Neural progenitor cell (in vitro differentiated cells): ENCODE measurements at regions not wholly inside any gene's neighbourhood (a gene's known extent, or its start where the extent isn't known, plus 50 kb on each side); places are given as distances from the start of the nearest gene placed in this dataset.

Experiments used
- DNase-seq: peaks from one replicate; pipeline ENCODE4 v3.0.0-alpha.2; 2016; ENCODE audit warnings: low spot score
- H2AFZ ChIP-seq: fragments of 200-600 bp; sonication (generic); replicated peaks from 2 replicates; pipeline ENCODE4 v1.6.1; 2016; ENCODE audit warnings: antibody characterized with exemption
- H3F3A ChIP-seq: fragments of 200-600 bp; sonication (generic); 2 replicates; pipeline ENCODE4 v1.6.1; 2016; ENCODE audit warnings: antibody characterized with exemption, low read depth
- H3K27ac ChIP-seq: fragments of 200-600 bp; sonication (generic); 2 replicates; pipeline ENCODE4 v1.5.1; 2016; ENCODE audit warnings: mild to moderate bottlenecking
- H3K27me3 ChIP-seq: fragments of 200-600 bp; sonication (generic); 2 replicates; pipeline ENCODE4 v1.6.1; 2016; ENCODE audit warnings: mild to moderate bottlenecking, moderate library complexity
- H3K36me3 ChIP-seq: fragments of 200-600 bp; sonication (generic); 2 replicates; pipeline ENCODE4 v1.5.1; 2016
- H3K4me1 ChIP-seq: fragments of 200-600 bp; sonication (generic); 2 replicates; pipeline ENCODE4 v1.6.1; 2016; ENCODE audit warnings: mixed run types
- H3K4me2 ChIP-seq: fragments of 200-600 bp; sonication (generic); 2 replicates; pipeline ENCODE4 v1.6.1; 2016
- H3K4me3 ChIP-seq: fragments of 200-600 bp; sonication (generic); 2 replicates; pipeline ENCODE4 v1.5.1; 2016
- H3K79me2 ChIP-seq: fragments of 200-600 bp; sonication (generic); 2 replicates; pipeline ENCODE4 v1.6.1; 2016; ENCODE audit warnings: low read depth
- H3K9ac ChIP-seq: fragments of 200-600 bp; sonication (generic); 2 replicates; pipeline ENCODE4 v1.6.1; 2016
- H3K9me3 ChIP-seq: fragments of 200-600 bp; sonication (generic); 2 replicates; pipeline ENCODE4 v1.5.1; 2016; ENCODE audit warnings: low read depth
- H4K20me1 ChIP-seq: fragments of 200-600 bp; sonication (generic); 2 replicates; pipeline ENCODE4 v1.6.1; 2016; ENCODE audit warnings: low read depth
- H3K27ac Mint-ChIP-seq: 3 replicates; pipeline ENCODE4 v1.8.0; 2021; ENCODE audit warnings: mixed read lengths
- H3K27me3 Mint-ChIP-seq: 2 replicates; pipeline ENCODE4 v1.8.0; 2022; ENCODE audit warnings: low read depth, mild to moderate bottlenecking, inconsistent platforms, moderate library complexity, mixed read lengths; ENCODE audit not compliant: insufficient read depth
- H3K36me3 Mint-ChIP-seq: 3 replicates; pipeline ENCODE4 v1.8.0; 2021; ENCODE audit warnings: mixed read lengths
- H3K4me1 Mint-ChIP-seq: 3 replicates; pipeline ENCODE4 v1.8.0; 2021; ENCODE audit warnings: mixed read lengths
- H3K4me3 Mint-ChIP-seq: 3 replicates; pipeline ENCODE4 v1.8.0; 2021; ENCODE audit warnings: mild to moderate bottlenecking, moderate library complexity, mixed read lengths
- H3K9me3 Mint-ChIP-seq: 3 replicates; pipeline ENCODE4 v1.8.0; 2020; ENCODE audit warnings: mixed read lengths
- CTCF ChIP-seq: fragments of 200-600 bp; sonication (generic); IDR thresholded peaks from 2 replicates; pipeline ENCODE4 v1.5.1; 2017; ENCODE audit warnings: antibody characterized with exemption, mild to moderate bottlenecking
- EZH2 ChIP-seq: fragments of 200-600 bp; sonication (generic); IDR thresholded peaks from 2 replicates; pipeline ENCODE4 v1.6.1; 2017; ENCODE audit warnings: antibody characterized with exemption, mild to moderate bottlenecking, moderate library complexity
- EZH2phosphoT487 ChIP-seq: fragments of 200-600 bp; sonication (generic); IDR thresholded peaks from 2 replicates; pipeline ENCODE4 v1.6.1; 2017; ENCODE audit warnings: antibody characterized with exemption

GRCh38 chr5:96052374-96052773 is 90.7 kb upstream of the ELL2 start:
- no peak for DNase-seq
- Histone ChIP-seq H3K4me2 (no peak overlapping the region), H3K9ac (no peak overlapping the region), H3K36me3 (no peaks in the 10 kb centered on the region), H3F3A (no peaks in the 10 kb centered on the region), H2AFZ (no peak overlapping the region), H3K79me2 (no peaks in the 10 kb centered on the region), H3K9me3 (no peaks in the 10 kb centered on the region), H3K27ac (no peak overlapping the region), H3K27me3 (no peaks in the 10 kb centered on the region), H3K4me3 (no peak overlapping the region), H3K4me1 (peaks cover 19% of the 10 kb centered on the region), H4K20me1 (no peaks in the 10 kb centered on the region)
- no peak for TF ChIP-seq CTCF
- TF ChIP-seq EZH2, result no peak
- TF ChIP-seq EZH2phosphoT487, result no peak
- H3K36me3 Mint-ChIP-seq, result no peaks in the 10 kb centered on the region
- no peaks in the 10 kb centered on the region for H3K9me3 Mint-ChIP-seq
- no peak overlapping the region for H3K27ac Mint-ChIP-seq
- H3K27me3 Mint-ChIP-seq, result no peaks in the 10 kb centered on the region
- no peaks in the 10 kb centered on the region for H3K4me1 Mint-ChIP-seq
- H3K4me3 Mint-ChIP-seq, result no peak overlapping the region

GRCh38 chr5:96051401-96051830 is 89.8 kb upstream of the ELL2 start:
- Histone ChIP-seq H3K4me3 (no peak overlapping the region), H3K4me2 (no peak overlapping the region), H3F3A (no peaks in the 10 kb centered on the region), H3K27ac (no peak overlapping the region), H3K27me3 (no peaks in the 10 kb centered on the region), H3K9me3 (no peaks in the 10 kb centered on the region), H4K20me1 (no peaks in the 10 kb centered on the region), H3K79me2 (no peaks in the 10 kb centered on the region), H2AFZ (no peak overlapping the region), H3K4me1 (peaks cover 17% of the 10 kb centered on the region), H3K36me3 (no peaks in the 10 kb centered on the region), H3K9ac (no peak overlapping the region)
- no peak for DNase-seq
- Mint-ChIP-seq H3K4me3 (no peak overlapping the region), H3K36me3 (no peaks in the 10 kb centered on the region), H3K27me3 (no peaks in the 10 kb centered on the region), H3K9me3 (no peaks in the 10 kb centered on the region), H3K4me1 (no peaks in the 10 kb centered on the region), H3K27ac (no peak overlapping the region)
- TF ChIP-seq EZH2phosphoT487 (no peak), CTCF (no peak), EZH2 (no peak)

GRCh38 chr5:96050273-96050880 is 88.7 kb upstream of the ELL2 start:
- Histone ChIP-seq H3K79me2 (no peaks in the 10 kb centered on the region), H3K4me1 (peaks cover 11% of the 10 kb centered on the region), H2AFZ (peak overlapping the region; percentile 50), H3K9ac (no peak overlapping the region), H3K27me3 (no peaks in the 10 kb centered on the region), H3K4me3 (no peak overlapping the region), H4K20me1 (no peaks in the 10 kb centered on the region), H3K36me3 (no peaks in the 10 kb centered on the region), H3F3A (no peaks in the 10 kb centered on the region), H3K9me3 (no peaks in the 10 kb centered on the region), H3K27ac (no peak overlapping the region), H3K4me2 (no peak overlapping the region)
- Mint-ChIP-seq H3K9me3 (no peaks in the 10 kb centered on the region), H3K27me3 (no peaks in the 10 kb centered on the region), H3K36me3 (no peaks in the 10 kb centered on the region), H3K4me1 (no peaks in the 10 kb centered on the region), H3K27ac (no peak overlapping the region), H3K4me3 (no peak overlapping the region)
- no peak for DNase-seq
- TF ChIP-seq EZH2, result no peak
- TF ChIP-seq EZH2phosphoT487, result no peak

DNA sequence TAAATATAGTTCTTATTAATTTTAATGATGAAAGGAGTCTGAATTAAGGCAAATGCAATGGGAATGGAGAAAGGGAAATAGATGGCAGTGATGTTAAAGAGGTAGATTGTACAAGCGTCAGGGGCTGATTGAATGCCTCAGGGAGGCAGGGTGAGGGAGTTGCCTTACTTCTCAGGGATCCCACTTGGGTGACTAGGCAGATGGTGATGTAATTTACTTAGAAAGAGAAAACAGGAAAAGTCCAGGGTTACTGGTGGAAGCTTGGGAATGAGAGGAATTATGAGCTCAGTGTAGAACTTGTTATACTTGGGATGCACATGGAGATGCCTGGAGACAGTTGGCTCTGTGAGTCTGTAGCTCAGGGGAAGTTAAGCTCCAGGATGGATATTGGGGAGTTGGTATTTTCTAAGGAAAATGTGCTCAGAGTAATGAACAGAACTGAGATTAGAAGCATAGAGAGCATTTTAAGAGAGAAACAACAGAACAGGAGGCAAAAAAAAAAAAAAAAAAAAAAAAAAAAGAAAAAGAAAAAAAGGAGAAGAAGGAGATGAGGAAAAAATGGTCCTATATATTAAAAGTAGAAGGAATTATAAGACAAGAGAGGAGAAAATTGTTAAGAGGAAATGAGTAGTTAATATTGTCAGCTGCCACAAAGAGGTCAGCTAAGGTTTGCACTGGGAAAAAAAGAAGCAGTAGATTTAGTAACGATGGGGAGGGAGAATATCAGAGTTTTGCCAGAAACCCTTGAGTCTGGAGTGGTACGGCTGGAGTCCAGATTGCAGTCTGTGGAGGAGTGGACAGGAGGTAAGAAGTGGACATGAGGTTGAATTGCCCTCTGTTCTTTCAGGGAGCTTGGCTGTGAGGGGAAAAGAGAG is 88.0 kb upstream of the ELL2 start:
- Mint-ChIP-seq H3K4me3 (no peak overlapping the region), H3K9me3 (no peaks in the 10 kb centered on the region), H3K4me1 (no peaks in the 10 kb centered on the region), H3K27ac (no peak overlapping the region), H3K36me3 (no peaks in the 10 kb centered on the region), H3K27me3 (no peaks in the 10 kb centered on the region)
- no peak for DNase-seq
- Histone ChIP-seq H4K20me1 (no peaks in the 10 kb centered on the region), H3K9ac (no peak overlapping the region), H3K4me1 (peaks cover 11% of the 10 kb centered on the region), H2AFZ (peak overlapping the region; percentile 50), H3K79me2 (no peaks in the 10 kb centered on the region), H3K4me3 (no peak overlapping the region), H3K27me3 (no peaks in the 10 kb centered on the region), H3K4me2 (peak overlapping the region; percentile 21), H3K36me3 (no peaks in the 10 kb centered on the region), H3K27ac (no peak overlapping the region), H3K9me3 (no peaks in the 10 kb centered on the region), H3F3A (no peaks in the 10 kb centered on the region)
- TF ChIP-seq EZH2 (no peak), EZH2phosphoT487 (no peak), CTCF (no peak)
